ENCODE measurements at regions not wholly inside any gene's neighbourhood (a gene's known extent, or its start where the extent isn't known, plus 50 kb on each side); places are given as distances from the start of the nearest gene placed in this dataset.

- Histone ChIP-seq H3K36me3 (no peaks in the 10 kb centered on the region), H3K9me3 (no peaks in the 10 kb centered on the region), H3K27me3 (replicated peaks; ENCODE audit: insufficient read depth) (no peaks in the 10 kb centered on the region), H3K27ac (no peak overlapping the region), H3K4me1 (replicated peaks) (no peaks in the 10 kb centered on the region), H3K4me3 (no peak overlapping the region)
- TF ChIP-seq CTCF (IDR thresholded peaks at IDR 0.05): no peak
- no peak for TF ChIP-seq POLR2A (IDR thresholded peaks at IDR 0.05)
- TF ChIP-seq POLR2AphosphoS5 (IDR thresholded peaks at IDR 0.05): no peak
- intact Hi-C loops (cut with DNase I): no loop called here
- 50% methylated on average over 7 of the region's 7 CpGs for WGBS
- DNase-seq (ENCODE audit: low spot score): no peak
These were observed 143.5 kb downstream of the MIAT start for GRCh38 chr22:26800858-26801257.

GRCh38 chr22:26801449-26801848 lies 144.1 kb downstream of the MIAT start:
- TF ChIP-seq CTCF (IDR thresholded peaks at IDR 0.05) (no peak), POLR2A (IDR thresholded peaks at IDR 0.05) (no peak), POLR2AphosphoS5 (IDR thresholded peaks at IDR 0.05) (no peak)
- H3K4me1 ChIP-seq (replicated peaks): no peaks in the 10 kb centered on the region
- no peak overlapping the region for H3K4me3 ChIP-seq
- no peaks in the 10 kb centered on the region for H3K36me3 ChIP-seq
- WGBS: 94% methylated on average over 1 of the region's 1 CpG
- H3K9me3 ChIP-seq: no peaks in the 10 kb centered on the region
- no peak overlapping the region for H3K27ac ChIP-seq
- no peak for DNase-seq (ENCODE audit: low spot score)
- intact Hi-C loops (cut with DNase I): no loop called here
- no peaks in the 10 kb centered on the region for H3K27me3 ChIP-seq (replicated peaks; ENCODE audit: insufficient read depth)

- 91% methylated on average over 4 of the region's 4 CpGs for WGBS
- no peak overlapping the region for H3K4me3 ChIP-seq
- H3K36me3 ChIP-seq: no peaks in the 10 kb centered on the region
- no peak for TF ChIP-seq CTCF (IDR thresholded peaks at IDR 0.05)
- TF ChIP-seq POLR2AphosphoS5 (IDR thresholded peaks at IDR 0.05): no peak
- no peak for TF ChIP-seq POLR2A (IDR thresholded peaks at IDR 0.05)
- H3K9me3 ChIP-seq: no peaks in the 10 kb centered on the region
- no peaks in the 10 kb centered on the region for H3K4me1 ChIP-seq (replicated peaks)
- no peak overlapping the region for H3K27ac ChIP-seq
- no peaks in the 10 kb centered on the region for H3K27me3 ChIP-seq (replicated peaks; ENCODE audit: insufficient read depth)
- no peak for DNase-seq (ENCODE audit: low spot score)
- intact Hi-C loops (cut with DNase I): no loop called here
These were observed 146.9 kb downstream of the MIAT start for GRCh38 chr22:26804315-26804714.

GRCh38 chr22:26804911-26805539 lies 147.6 kb downstream of the MIAT start:
- H3K27ac ChIP-seq: no peak overlapping the region
- H3K27me3 ChIP-seq (replicated peaks; ENCODE audit: insufficient read depth): no peaks in the 10 kb centered on the region
- H3K4me3 ChIP-seq: no peak overlapping the region
- 38% methylated on average over 12 of the region's 12 CpGs for WGBS
- DNase-seq (ENCODE audit: low spot score): no peak
- H3K9me3 ChIP-seq: no peaks in the 10 kb centered on the region
- no peaks in the 10 kb centered on the region for H3K36me3 ChIP-seq
- TF ChIP-seq CTCF (IDR thresholded peaks at IDR 0.05): no peak
- no peak for TF ChIP-seq POLR2A (IDR thresholded peaks at IDR 0.05)
- no peak for TF ChIP-seq POLR2AphosphoS5 (IDR thresholded peaks at IDR 0.05)
- intact Hi-C loops (cut with DNase I): no loop called here
- H3K4me1 ChIP-seq (replicated peaks): no peaks in the 10 kb centered on the region

GRCh38 chr22:26806445-26807175 lies 149.2 kb downstream of the MIAT start:
- H3K9me3 ChIP-seq: no peaks in the 10 kb centered on the region
- intact Hi-C loops (cut with DNase I): no loop called here
- H3K27ac ChIP-seq: no peak overlapping the region
- no peak for DNase-seq (ENCODE audit: low spot score)
- WGBS: 73% methylated on average over 14 of the region's 14 CpGs
- no peaks in the 10 kb centered on the region for H3K4me1 ChIP-seq (replicated peaks)
- H3K36me3 ChIP-seq: no peaks in the 10 kb centered on the region
- no peaks in the 10 kb centered on the region for H3K27me3 ChIP-seq (replicated peaks; ENCODE audit: insufficient read depth)
- TF ChIP-seq POLR2AphosphoS5 (IDR thresholded peaks at IDR 0.05) (no peak), CTCF (IDR thresholded peaks at IDR 0.05) (no peak), POLR2A (IDR thresholded peaks at IDR 0.05) (no peak)
- H3K4me3 ChIP-seq: no peak overlapping the region

All from prostate gland (tissue), 2 donors.